HepG2 (cell line): ENCODE measurements at regions not wholly inside any gene's neighbourhood (a gene's known extent, or its start where the extent isn't known, plus 50 kb on each side); places are given as distances from the start of the nearest gene placed in this dataset.

ENCODE experiments used
- BHLHE40 ChIP-seq: IDR thresholded peaks from 2 replicates; pipeline ENCODE4 v1.6.1; 2011; ENCODE audit warnings: low read length, improper control_type of control experiment
- EZH2 ChIP-seq: conservative IDR thresholded peaks from 2 replicates; pipeline ENCODE4 v1.6.1; 2012; ENCODE audit warnings: mild to moderate bottlenecking, low read depth, low read length, moderate library complexity
- HDAC6 ChIP-seq: fragments of 200-600 bp; sonication (generic); IDR thresholded peaks from 2 replicates; pipeline ENCODE4 v1.7.0; 2017; ENCODE audit warnings: mild to moderate bottlenecking, antibody characterized with exemption, low read length, low read depth
- PHF21A ChIP-seq: sonication (generic); formaldehyde crosslinking; IDR thresholded peaks from 2 replicates; pipeline ENCODE4 v1.5.0; 2020; ENCODE audit warnings: mild to moderate bottlenecking, missing genetic modification reagents
- SRF ChIP-seq: IDR thresholded peaks from 2 replicates; pipeline ENCODE4 v1.6.1; 2011; ENCODE audit warnings: mild to moderate bottlenecking, low read depth, low read length, moderate library complexity
- ZC3H13 ChIP-seq: sonication (generic); formaldehyde crosslinking; IDR thresholded peaks from 2 replicates; pipeline ENCODE4 v1.8.1; 2023; ENCODE audit warnings: mild to moderate bottlenecking, missing genetic modification reagents, moderate library complexity
- ZNF234 ChIP-seq: sonication (generic); formaldehyde crosslinking; conservative IDR thresholded peaks from 2 replicates; pipeline ENCODE4 v1.5.1; 2020; ENCODE audit warnings: mild to moderate bottlenecking, missing genetic modification reagents
- ZNF747 ChIP-seq: sonication (generic); formaldehyde crosslinking; IDR thresholded peaks from 2 replicates; pipeline ENCODE4 v1.8.1; 2023; ENCODE audit warnings: missing genetic modification reagents, mild to moderate bottlenecking, borderline replicate concordance
- ZNF749 ChIP-seq: sonication (generic); formaldehyde crosslinking; IDR thresholded peaks from 2 replicates; pipeline ENCODE4 v1.8.0; 2022; ENCODE audit warnings: mild to moderate bottlenecking, missing genetic modification reagents, moderate library complexity, borderline replicate concordance
- TF ChIP-seq, protein P1 (sequence below): sonication (generic); formaldehyde crosslinking; IDR thresholded peaks from 2 replicates; pipeline ENCODE4 v1.5.0; 2020; ENCODE audit warnings: mild to moderate bottlenecking, missing genetic modification reagents, moderate library complexity
- TF ChIP-seq, protein P2 (sequence below): sonication (generic); formaldehyde crosslinking; IDR thresholded peaks from 2 replicates; pipeline ENCODE4 v1.5.0; 2020; ENCODE audit warnings: mild to moderate bottlenecking, missing genetic modification reagents
- TF ChIP-seq, protein P3 (sequence below): sonication (generic); formaldehyde crosslinking; IDR thresholded peaks from 2 replicates; pipeline ENCODE4 v1.4.0; 2020; ENCODE audit warnings: mild to moderate bottlenecking, missing genetic modification reagents
- TF ChIP-seq, protein P4 (sequence below): sonication (generic); formaldehyde crosslinking; IDR thresholded peaks from 2 replicates; pipeline ENCODE4 v1.5.1; 2020; ENCODE audit warnings: missing genetic modification reagents, mild to moderate bottlenecking, borderline replicate concordance

DNA sequence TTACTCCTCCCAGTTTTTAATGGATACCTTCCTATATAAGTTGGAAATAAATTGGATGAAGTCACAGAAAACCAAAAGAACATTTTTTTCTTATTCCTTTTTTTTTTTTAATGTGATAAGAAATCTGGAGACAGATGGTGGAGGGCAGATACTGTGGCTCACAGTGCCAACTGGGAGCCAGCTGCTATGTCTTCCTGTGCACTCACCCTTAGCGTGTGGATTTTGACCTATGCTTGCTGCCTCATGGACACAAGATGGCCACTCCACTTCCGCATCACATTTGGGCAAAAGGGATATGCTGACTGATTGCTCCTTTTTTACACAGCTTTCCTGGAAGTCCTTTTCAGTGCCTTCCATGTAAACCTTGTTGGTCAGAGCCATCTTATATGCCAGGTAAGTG lies 342.6 kb downstream of the MAN2A1 start:
- TF ChIP-seq, protein P1, sequence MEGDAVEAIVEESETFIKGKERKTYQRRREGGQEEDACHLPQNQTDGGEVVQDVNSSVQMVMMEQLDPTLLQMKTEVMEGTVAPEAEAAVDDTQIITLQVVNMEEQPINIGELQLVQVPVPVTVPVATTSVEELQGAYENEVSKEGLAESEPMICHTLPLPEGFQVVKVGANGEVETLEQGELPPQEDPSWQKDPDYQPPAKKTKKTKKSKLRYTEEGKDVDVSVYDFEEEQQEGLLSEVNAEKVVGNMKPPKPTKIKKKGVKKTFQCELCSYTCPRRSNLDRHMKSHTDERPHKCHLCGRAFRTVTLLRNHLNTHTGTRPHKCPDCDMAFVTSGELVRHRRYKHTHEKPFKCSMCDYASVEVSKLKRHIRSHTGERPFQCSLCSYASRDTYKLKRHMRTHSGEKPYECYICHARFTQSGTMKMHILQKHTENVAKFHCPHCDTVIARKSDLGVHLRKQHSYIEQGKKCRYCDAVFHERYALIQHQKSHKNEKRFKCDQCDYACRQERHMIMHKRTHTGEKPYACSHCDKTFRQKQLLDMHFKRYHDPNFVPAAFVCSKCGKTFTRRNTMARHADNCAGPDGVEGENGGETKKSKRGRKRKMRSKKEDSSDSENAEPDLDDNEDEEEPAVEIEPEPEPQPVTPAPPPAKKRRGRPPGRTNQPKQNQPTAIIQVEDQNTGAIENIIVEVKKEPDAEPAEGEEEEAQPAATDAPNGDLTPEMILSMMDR, result no peak
- TF ChIP-seq ZNF234 (CRISPR knock-in tag) (no peak), EZH2 (no peak), ZNF749 (CRISPR knock-in tag) (no peak), PHF21A (CRISPR knock-in tag) (no peak), BHLHE40 (no peak), HDAC6 (no peak), ZC3H13 (CRISPR knock-in tag) (no peak), SRF (no peak), ZNF747 (no peak)
- TF ChIP-seq, protein P2, sequence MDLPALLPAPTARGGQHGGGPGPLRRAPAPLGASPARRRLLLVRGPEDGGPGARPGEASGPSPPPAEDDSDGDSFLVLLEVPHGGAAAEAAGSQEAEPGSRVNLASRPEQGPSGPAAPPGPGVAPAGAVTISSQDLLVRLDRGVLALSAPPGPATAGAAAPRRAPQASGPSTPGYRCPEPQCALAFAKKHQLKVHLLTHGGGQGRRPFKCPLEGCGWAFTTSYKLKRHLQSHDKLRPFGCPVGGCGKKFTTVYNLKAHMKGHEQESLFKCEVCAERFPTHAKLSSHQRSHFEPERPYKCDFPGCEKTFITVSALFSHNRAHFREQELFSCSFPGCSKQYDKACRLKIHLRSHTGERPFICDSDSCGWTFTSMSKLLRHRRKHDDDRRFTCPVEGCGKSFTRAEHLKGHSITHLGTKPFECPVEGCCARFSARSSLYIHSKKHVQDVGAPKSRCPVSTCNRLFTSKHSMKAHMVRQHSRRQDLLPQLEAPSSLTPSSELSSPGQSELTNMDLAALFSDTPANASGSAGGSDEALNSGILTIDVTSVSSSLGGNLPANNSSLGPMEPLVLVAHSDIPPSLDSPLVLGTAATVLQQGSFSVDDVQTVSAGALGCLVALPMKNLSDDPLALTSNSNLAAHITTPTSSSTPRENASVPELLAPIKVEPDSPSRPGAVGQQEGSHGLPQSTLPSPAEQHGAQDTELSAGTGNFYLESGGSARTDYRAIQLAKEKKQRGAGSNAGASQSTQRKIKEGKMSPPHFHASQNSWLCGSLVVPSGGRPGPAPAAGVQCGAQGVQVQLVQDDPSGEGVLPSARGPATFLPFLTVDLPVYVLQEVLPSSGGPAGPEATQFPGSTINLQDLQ (CRISPR knock-in tag), result no peak
- TF ChIP-seq, protein P3, sequence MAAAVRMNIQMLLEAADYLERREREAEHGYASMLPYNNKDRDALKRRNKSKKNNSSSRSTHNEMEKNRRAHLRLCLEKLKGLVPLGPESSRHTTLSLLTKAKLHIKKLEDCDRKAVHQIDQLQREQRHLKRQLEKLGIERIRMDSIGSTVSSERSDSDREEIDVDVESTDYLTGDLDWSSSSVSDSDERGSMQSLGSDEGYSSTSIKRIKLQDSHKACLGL (CRISPR knock-in tag), result no peak
- TF ChIP-seq, protein P4, sequence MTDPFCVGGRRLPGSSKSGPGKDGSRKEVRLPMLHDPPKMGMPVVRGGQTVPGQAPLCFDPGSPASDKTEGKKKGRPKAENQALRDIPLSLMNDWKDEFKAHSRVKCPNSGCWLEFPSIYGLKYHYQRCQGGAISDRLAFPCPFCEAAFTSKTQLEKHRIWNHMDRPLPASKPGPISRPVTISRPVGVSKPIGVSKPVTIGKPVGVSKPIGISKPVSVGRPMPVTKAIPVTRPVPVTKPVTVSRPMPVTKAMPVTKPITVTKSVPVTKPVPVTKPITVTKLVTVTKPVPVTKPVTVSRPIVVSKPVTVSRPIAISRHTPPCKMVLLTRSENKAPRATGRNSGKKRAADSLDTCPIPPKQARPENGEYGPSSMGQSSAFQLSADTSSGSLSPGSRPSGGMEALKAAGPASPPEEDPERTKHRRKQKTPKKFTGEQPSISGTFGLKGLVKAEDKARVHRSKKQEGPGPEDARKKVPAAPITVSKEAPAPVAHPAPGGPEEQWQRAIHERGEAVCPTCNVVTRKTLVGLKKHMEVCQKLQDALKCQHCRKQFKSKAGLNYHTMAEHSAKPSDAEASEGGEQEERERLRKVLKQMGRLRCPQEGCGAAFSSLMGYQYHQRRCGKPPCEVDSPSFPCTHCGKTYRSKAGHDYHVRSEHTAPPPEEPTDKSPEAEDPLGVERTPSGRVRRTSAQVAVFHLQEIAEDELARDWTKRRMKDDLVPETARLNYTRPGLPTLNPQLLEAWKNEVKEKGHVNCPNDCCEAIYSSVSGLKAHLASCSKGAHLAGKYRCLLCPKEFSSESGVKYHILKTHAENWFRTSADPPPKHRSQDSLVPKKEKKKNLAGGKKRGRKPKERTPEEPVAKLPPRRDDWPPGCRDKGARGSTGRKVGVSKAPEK (CRISPR knock-in tag), result no peak
